B cell (primary cell): ENCODE measurements at regions not wholly inside any gene's neighbourhood (a gene's known extent, or its start where the extent isn't known, plus 50 kb on each side); places are given as distances from the start of the nearest gene placed in this dataset.
"Not testable (repeated sequence)": the region's sequence is repeated elsewhere in the genome, so short reads cannot be mapped to it uniquely, and the experiment has no call there.

ENCODE experiments used
- EZH2 ChIP-seq: IDR thresholded peaks from 2 replicates; pipeline ENCODE4 v1.6.1; 2012; ENCODE audit warnings: borderline replicate concordance, low read depth, mild to moderate bottlenecking, moderate library complexity, low read length; ENCODE audit not compliant: insufficient read depth, poor library complexity, severe bottlenecking
- TF ChIP-seq, protein P1 (sequence below): fragments of 200-600 bp; IDR thresholded peaks from one replicate; pipeline ENCODE4 v1.8.0; 2022; ENCODE audit warnings: antibody characterized with exemption, mild to moderate bottlenecking

DNA sequence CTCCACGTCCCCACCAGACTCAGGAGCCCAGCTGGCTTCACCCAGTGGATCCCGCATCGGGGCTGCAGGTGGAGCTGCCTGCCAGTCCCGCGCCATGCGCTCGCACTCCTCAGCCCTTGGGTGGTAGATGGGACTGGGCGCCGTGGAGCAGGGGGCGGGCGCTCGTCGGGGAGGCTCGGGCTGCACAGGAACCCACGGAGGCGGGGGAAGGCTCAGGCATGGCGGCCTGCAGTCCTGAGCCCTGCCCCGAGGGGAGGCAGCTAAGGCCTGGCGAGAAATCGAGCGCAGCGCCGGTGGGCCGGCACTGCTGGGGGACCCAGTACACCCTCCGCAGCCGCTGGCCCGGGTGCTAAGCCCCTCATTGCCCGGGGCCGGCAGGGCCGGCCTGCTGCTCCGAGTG lies 170.2 kb upstream of the NYAP2 start:
- TF ChIP-seq, protein P1, sequence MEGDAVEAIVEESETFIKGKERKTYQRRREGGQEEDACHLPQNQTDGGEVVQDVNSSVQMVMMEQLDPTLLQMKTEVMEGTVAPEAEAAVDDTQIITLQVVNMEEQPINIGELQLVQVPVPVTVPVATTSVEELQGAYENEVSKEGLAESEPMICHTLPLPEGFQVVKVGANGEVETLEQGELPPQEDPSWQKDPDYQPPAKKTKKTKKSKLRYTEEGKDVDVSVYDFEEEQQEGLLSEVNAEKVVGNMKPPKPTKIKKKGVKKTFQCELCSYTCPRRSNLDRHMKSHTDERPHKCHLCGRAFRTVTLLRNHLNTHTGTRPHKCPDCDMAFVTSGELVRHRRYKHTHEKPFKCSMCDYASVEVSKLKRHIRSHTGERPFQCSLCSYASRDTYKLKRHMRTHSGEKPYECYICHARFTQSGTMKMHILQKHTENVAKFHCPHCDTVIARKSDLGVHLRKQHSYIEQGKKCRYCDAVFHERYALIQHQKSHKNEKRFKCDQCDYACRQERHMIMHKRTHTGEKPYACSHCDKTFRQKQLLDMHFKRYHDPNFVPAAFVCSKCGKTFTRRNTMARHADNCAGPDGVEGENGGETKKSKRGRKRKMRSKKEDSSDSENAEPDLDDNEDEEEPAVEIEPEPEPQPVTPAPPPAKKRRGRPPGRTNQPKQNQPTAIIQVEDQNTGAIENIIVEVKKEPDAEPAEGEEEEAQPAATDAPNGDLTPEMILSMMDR = not testable (repeated sequence)
- TF ChIP-seq EZH2 = not testable (repeated sequence)
